GM23338 (cell line): ENCODE measurements at regions not wholly inside any gene's neighbourhood (a gene's known extent, or its start where the extent isn't known, plus 50 kb on each side); places are given as distances from the start of the nearest gene placed in this dataset.

Experiments
- ATAC-seq: fragments of 200-7000 bp; cut with Tn5 transposase; 3 replicates; pipeline ENCODE4 v1.9.1; 2020
- DNase-seq: peaks from one replicate; pipeline ENCODE4 v3.0.0-alpha.2; 2015; ENCODE audit warnings: low spot score
- H2AFZ ChIP-seq: fragments of 200-600 bp; sonication (generic); 2 replicates; pipeline ENCODE4 v1.8.0; 2016; ENCODE audit warnings: antibody characterized with exemption, mild to moderate bottlenecking, moderate library complexity
- H3F3A ChIP-seq: fragments of 200-600 bp; sonication (generic); replicated peaks from 2 replicates; pipeline ENCODE4 v1.8.0; 2017; ENCODE audit warnings: antibody characterized with exemption, mixed run types, low read depth
- H3K27ac ChIP-seq: fragments of 200-600 bp; sonication (generic); 2 replicates; pipeline ENCODE4 v1.6.1; 2016; ENCODE audit warnings: low read depth
- H3K27me3 ChIP-seq: fragments of 200-600 bp; sonication (generic); 2 replicates; pipeline ENCODE4 v1.8.0; 2016; ENCODE audit warnings: mild to moderate bottlenecking, mixed run types, moderate library complexity; ENCODE audit not compliant: insufficient read depth
- H3K36me3 ChIP-seq: fragments of 200-600 bp; sonication (generic); 2 replicates; pipeline ENCODE4 v1.8.0; 2016; ENCODE audit warnings: mild to moderate bottlenecking; ENCODE audit not compliant: insufficient read depth
- H3K4me1 ChIP-seq: fragments of 200-600 bp; sonication (generic); 2 replicates; pipeline ENCODE4 v1.8.0; 2016; ENCODE audit warnings: mild to moderate bottlenecking, moderate library complexity; ENCODE audit not compliant: insufficient read depth
- H3K4me2 ChIP-seq: fragments of 200-600 bp; sonication (generic); 2 replicates; pipeline ENCODE4 v1.7.1; 2017; ENCODE audit warnings: mixed run types
- H3K4me3 ChIP-seq: fragments of 200-600 bp; sonication (generic); 2 replicates; pipeline ENCODE4 v1.6.1; 2016; ENCODE audit warnings: mixed run types
- H3K79me2 ChIP-seq: fragments of 200-600 bp; sonication (generic); replicated peaks from 2 replicates; pipeline ENCODE4 v1.8.0; 2017; ENCODE audit warnings: mild to moderate bottlenecking; ENCODE audit not compliant: insufficient read depth
- H3K9me2 ChIP-seq: fragments of 200-600 bp; sonication (generic); 2 replicates; pipeline ENCODE4 v1.8.0; 2017; ENCODE audit not compliant: insufficient read depth
- H4K20me1 ChIP-seq: fragments of 200-600 bp; sonication (generic); replicated peaks from 2 replicates; pipeline ENCODE4 v1.8.0; 2017; ENCODE audit warnings: mild to moderate bottlenecking; ENCODE audit not compliant: insufficient read depth
- H3K27ac Mint-ChIP-seq: 2 replicates; pipeline ENCODE4 v1.8.0; 2020; ENCODE audit warnings: inconsistent platforms, mild to moderate bottlenecking, moderate library complexity, mixed read lengths
- H3K27me3 Mint-ChIP-seq: 3 replicates; pipeline ENCODE4 v1.8.0; 2022; ENCODE audit warnings: low read depth, mild to moderate bottlenecking, moderate library complexity, mixed read lengths, inconsistent platforms; ENCODE audit not compliant: insufficient read depth, poor library complexity
- H3K36me3 Mint-ChIP-seq: 3 replicates; pipeline ENCODE4 v1.8.0; 2021; ENCODE audit warnings: low read depth, mild to moderate bottlenecking, inconsistent platforms, moderate library complexity, mixed read lengths
- H3K4me1 Mint-ChIP-seq: 3 replicates; pipeline ENCODE4 v1.8.0; 2020; ENCODE audit warnings: mild to moderate bottlenecking, inconsistent platforms, mixed read lengths
- H3K4me3 Mint-ChIP-seq: 3 replicates; pipeline ENCODE4 v1.8.0; 2021; ENCODE audit warnings: moderate library complexity, mild to moderate bottlenecking, inconsistent platforms, mixed read lengths
- H3K9me3 Mint-ChIP-seq: 3 replicates; pipeline ENCODE4 v1.8.0; 2020; ENCODE audit warnings: moderate library complexity, mild to moderate bottlenecking, inconsistent platforms, mixed read lengths
- CTCF ChIP-seq, 2 experiments: fragments of 200-600 bp in 1 of 2; sonication (generic) in 1 of 2; conservative IDR thresholded peaks; 2 replicates each; pipeline versions ENCODE4 v1.5.1 to v1.6.1; 2016 to 2017; ENCODE audit warnings: antibody characterized with exemption in 2 of 2, low read depth in 2 of 2, mild to moderate bottlenecking in 2 of 2, moderate library complexity in 1 of 2
- JUNB ChIP-seq: IDR thresholded peaks from one replicate; pipeline ENCODE4 v1.6.1; 2016; ENCODE audit warnings: antibody characterized with exemption; ENCODE audit not compliant: unreplicated experiment
- ZNF114 ChIP-seq: fragments of 250-450 bp; sonication (Bioruptor Pico); IDR thresholded peaks from 2 replicates; pipeline ENCODE4 v1.5.0; 2020; ENCODE audit warnings: mild to moderate bottlenecking, moderate library complexity
- ZNF331 ChIP-seq: fragments of 250-450 bp; sonication (Bioruptor Pico); IDR thresholded peaks from 2 replicates; pipeline ENCODE4 v1.5.0; 2020; ENCODE audit warnings: low read depth, mild to moderate bottlenecking, moderate library complexity
- TF ChIP-seq, protein P1 (sequence below): fragments of 250-450 bp; sonication (Bioruptor Pico); IDR thresholded peaks from 2 replicates; pipeline ENCODE4 v1.5.0; 2020; ENCODE audit warnings: mild to moderate bottlenecking, moderate library complexity

- TF ChIP-seq, protein P1, sequence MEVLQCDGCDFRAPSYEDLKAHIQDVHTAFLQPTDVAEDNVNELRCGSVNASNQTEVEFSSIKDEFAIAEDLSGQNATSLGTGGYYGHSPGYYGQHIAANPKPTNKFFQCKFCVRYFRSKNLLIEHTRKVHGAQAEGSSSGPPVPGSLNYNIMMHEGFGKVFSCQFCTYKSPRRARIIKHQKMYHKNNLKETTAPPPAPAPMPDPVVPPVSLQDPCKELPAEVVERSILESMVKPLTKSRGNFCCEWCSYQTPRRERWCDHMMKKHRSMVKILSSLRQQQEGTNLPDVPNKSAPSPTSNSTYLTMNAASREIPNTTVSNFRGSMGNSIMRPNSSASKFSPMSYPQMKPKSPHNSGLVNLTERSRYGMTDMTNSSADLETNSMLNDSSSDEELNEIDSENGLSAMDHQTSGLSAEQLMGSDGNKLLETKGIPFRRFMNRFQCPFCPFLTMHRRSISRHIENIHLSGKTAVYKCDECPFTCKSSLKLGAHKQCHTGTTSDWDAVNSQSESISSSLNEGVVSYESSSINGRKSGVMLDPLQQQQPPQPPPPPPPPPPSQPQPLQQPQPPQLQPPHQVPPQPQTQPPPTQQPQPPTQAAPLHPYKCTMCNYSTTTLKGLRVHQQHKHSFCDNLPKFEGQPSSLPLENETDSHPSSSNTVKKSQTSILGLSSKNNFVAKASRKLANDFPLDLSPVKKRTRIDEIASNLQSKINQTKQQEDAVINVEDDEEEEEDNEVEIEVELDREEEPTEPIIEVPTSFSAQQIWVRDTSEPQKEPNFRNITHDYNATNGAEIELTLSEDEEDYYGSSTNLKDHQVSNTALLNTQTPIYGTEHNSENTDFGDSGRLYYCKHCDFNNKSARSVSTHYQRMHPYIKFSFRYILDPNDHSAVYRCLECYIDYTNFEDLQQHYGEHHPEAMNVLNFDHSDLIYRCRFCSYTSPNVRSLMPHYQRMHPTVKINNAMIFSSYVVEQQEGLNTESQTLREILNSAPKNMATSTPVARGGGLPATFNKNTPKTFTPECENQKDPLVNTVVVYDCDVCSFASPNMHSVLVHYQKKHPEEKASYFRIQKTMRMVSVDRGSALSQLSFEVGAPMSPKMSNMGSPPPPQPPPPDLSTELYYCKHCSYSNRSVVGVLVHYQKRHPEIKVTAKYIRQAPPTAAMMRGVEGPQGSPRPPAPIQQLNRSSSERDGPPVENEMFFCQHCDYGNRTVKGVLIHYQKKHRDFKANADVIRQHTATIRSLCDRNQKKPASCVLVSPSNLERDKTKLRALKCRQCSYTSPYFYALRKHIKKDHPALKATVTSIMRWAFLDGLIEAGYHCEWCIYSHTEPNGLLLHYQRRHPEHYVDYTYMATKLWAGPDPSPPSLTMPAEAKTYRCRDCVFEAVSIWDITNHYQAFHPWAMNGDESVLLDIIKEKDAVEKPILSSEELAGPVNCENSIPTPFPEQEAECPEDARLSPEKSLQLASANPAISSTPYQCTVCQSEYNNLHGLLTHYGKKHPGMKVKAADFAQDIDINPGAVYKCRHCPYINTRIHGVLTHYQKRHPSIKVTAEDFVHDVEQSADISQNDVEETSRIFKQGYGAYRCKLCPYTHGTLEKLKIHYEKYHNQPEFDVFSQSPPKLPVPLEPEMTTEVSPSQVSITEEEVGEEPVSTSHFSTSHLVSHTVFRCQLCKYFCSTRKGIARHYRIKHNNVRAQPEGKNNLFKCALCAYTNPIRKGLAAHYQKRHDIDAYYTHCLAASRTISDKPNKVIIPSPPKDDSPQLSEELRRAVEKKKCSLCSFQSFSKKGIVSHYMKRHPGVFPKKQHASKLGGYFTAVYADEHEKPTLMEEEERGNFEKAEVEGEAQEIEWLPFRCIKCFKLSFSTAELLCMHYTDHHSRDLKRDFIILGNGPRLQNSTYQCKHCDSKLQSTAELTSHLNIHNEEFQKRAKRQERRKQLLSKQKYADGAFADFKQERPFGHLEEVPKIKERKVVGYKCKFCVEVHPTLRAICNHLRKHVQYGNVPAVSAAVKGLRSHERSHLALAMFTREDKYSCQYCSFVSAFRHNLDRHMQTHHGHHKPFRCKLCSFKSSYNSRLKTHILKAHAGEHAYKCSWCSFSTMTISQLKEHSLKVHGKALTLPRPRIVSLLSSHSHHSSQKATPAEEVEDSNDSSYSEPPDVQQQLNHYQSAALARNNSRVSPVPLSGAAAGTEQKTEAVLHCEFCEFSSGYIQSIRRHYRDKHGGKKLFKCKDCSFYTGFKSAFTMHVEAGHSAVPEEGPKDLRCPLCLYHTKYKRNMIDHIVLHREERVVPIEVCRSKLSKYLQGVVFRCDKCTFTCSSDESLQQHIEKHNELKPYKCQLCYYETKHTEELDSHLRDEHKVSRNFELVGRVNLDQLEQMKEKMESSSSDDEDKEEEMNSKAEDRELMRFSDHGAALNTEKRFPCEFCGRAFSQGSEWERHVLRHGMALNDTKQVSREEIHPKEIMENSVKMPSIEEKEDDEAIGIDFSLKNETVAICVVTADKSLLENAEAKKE (CRISPR knock-in tag): no peak
- no peak for TF ChIP-seq JUNB
- no peak for TF ChIP-seq ZNF331 (CRISPR knock-in tag)
Measured at GRCh38 chr7:96479015-96479645, 157.2 kb upstream of the SLC25A13 start (continued).

- Histone ChIP-seq H3K79me2 (no peaks in the 10 kb centered on the region), H3K27ac (no peak overlapping the region), H2AFZ (no peak overlapping the region), H3K27me3 (no peaks in the 10 kb centered on the region), H3K36me3 (no peaks in the 10 kb centered on the region), H3K4me2 (no peak overlapping the region), H3K4me1 (no peaks in the 10 kb centered on the region), H3K4me3 (no peak overlapping the region), H3F3A (no peaks in the 10 kb centered on the region), H4K20me1 (no peaks in the 10 kb centered on the region), H3K9me2 (no peaks in the 10 kb centered on the region)
- no peak overlapping the region for H3K27ac Mint-ChIP-seq
- no peak for ATAC-seq
- H3K27me3 Mint-ChIP-seq: no peaks in the 10 kb centered on the region
- no peak overlapping the region for H3K4me3 Mint-ChIP-seq
- no peaks in the 10 kb centered on the region for H3K36me3 Mint-ChIP-seq
- no peak for DNase-seq
- peaks cover 4% of the 10 kb centered on the region for H3K9me3 Mint-ChIP-seq
- TF ChIP-seq ZNF114 (CRISPR knock-in tag): no peak
- no peaks in the 10 kb centered on the region; the same call in 1 of the 3 replicates for H3K4me1 Mint-ChIP-seq
Measured at GRCh38 chr7:96471606-96472005, 149.7 kb upstream of the SLC25A13 start.

- no peaks in the 10 kb centered on the region for H3F3A ChIP-seq
- 0 out of 2 replicates have a peak, but pooled peaks cover 4% of the 10 kb centered on the region for H3K9me2 ChIP-seq
- H3K4me2 ChIP-seq: no peak overlapping the region
- H2AFZ ChIP-seq: no peak overlapping the region
- no peaks in the 10 kb centered on the region for H3K9me3 Mint-ChIP-seq
- no peak overlapping the region for H3K4me3 ChIP-seq
- H3K27me3 ChIP-seq: no peaks in the 10 kb centered on the region
- no peaks in the 10 kb centered on the region for H3K4me1 ChIP-seq
- no peak overlapping the region for H3K27ac ChIP-seq
- ATAC-seq (no peak), DNase-seq (no peak)
- H3K27me3 Mint-ChIP-seq: no peaks in the 10 kb centered on the region
- H3K36me3 Mint-ChIP-seq: no peaks in the 10 kb centered on the region
- H3K27ac Mint-ChIP-seq: no peak overlapping the region
- H4K20me1 ChIP-seq: no peaks in the 10 kb centered on the region
- H3K79me2 ChIP-seq: no peaks in the 10 kb centered on the region
- H3K4me1 Mint-ChIP-seq: peaks cover 10% of the 10 kb centered on the region
- no peak overlapping the region for H3K4me3 Mint-ChIP-seq
- H3K36me3 ChIP-seq: no peaks in the 10 kb centered on the region
- TF ChIP-seq CTCF (conservative IDR thresholded peaks at IDR 0.05; ENCODE audit: low read depth in 2 of 2): no peak
Measured at GRCh38 chr7:96452146-96452545, 130.2 kb upstream of the SLC25A13 start.
